GM20000 (cell line): ENCODE measurements at regions not wholly inside any gene's neighbourhood (a gene's known extent, or its start where the extent isn't known, plus 50 kb on each side); places are given as distances from the start of the nearest gene placed in this dataset.

ENCODE experiments used
- DNase-seq: peaks from one replicate; pipeline ENCODE4 v3.0.0; 2012; ENCODE audit warnings: low spot score
- CTCF ChIP-seq: IDR thresholded peaks from 2 replicates; pipeline ENCODE4 v1.5.1; 2012; ENCODE audit warnings: mild to moderate bottlenecking, control low read depth; ENCODE audit errors: extremely low read depth, missing control alignments

GRCh38 chr6:4324746-4325145, 189.4 kb upstream of the ECI2 start:
- TF ChIP-seq CTCF: no peak

GRCh38 chr6:4323322-4323721, 187.9 kb upstream of the ECI2 start:
- TF ChIP-seq CTCF: no peak
- no peak for DNase-seq

More at GRCh38 chr6:4324746-4325145, 189.4 kb upstream of the ECI2 start:
- DNase-seq: no peak

GRCh38 chr6:4322846-4323309, 187.5 kb upstream of the ECI2 start:
- DNase-seq: no peak
- TF ChIP-seq CTCF: no peak

GRCh38 chr6:4322134-4322845, 186.9 kb upstream of the ECI2 start:
- TF ChIP-seq CTCF: no peak
- DNase-seq: no peak

GRCh38 chr6:4320860-4321259, 185.5 kb upstream of the ECI2 start:
- TF ChIP-seq CTCF: no peak
- no peak for DNase-seq

GRCh38 chr6:4319981-4320683, 184.8 kb upstream of the ECI2 start:
- no peak for DNase-seq
- TF ChIP-seq CTCF: no peak

- DNase-seq: no peak
- TF ChIP-seq CTCF: no peak
Measured at GRCh38 chr6:4318321-4318720, 182.9 kb upstream of the ECI2 start.
